ENCODE measurements at regions not wholly inside any gene's neighbourhood (a gene's known extent, or its start where the extent isn't known, plus 50 kb on each side); places are given as distances from the start of the nearest gene placed in this dataset.

GRCh38 chr22:47547881-47548650 is 785.6 kb downstream of the TBC1D22A start:
- ChIA-PET POLR2A (ENCODE audit: unreplicated experiment) (no interaction called here), CTCF (no interaction called here)
- no peak for DNase-seq
- Histone ChIP-seq H4K8ac (ENCODE audit: low read depth in 2 of 2, low read length in 2 of 2) (no peak overlapping the region), H3K27me3 (ENCODE audit: control insufficient read depth, insufficient read depth, low read length) (no peaks in the 10 kb centered on the region), H3K36me3 (ENCODE audit: control insufficient read depth, insufficient read depth, low read length) (no peaks in the 10 kb centered on the region), H2BK120ac (ENCODE audit: low read depth, low read length) (no peak overlapping the region), H2AFZ (replicated peaks; ENCODE audit: low read length, poor library complexity) (no peak overlapping the region), H4K5ac (ENCODE audit: low read depth, low read length) (no peak overlapping the region), H4K20me1 (ENCODE audit: insufficient read depth, low read length) (no peaks in the 10 kb centered on the region), H2BK5ac (ENCODE audit: low read depth, low read length, poor library complexity, severe bottlenecking) (no peak overlapping the region), H3K9ac (ENCODE audit: low read depth, low read length) (no peak overlapping the region), H2AK9ac (replicated peaks; ENCODE audit: low read depth, low read length, poor library complexity) (no peak overlapping the region), H3K27ac (ENCODE audit: insufficient read depth, low read length) (no peak overlapping the region), H4K91ac (ENCODE audit: insufficient read depth, low read depth, low read length) (no peak overlapping the region), H3K9me3 (ENCODE audit: control insufficient read depth, insufficient read depth, low read length) (peaks cover 46% of the 10 kb centered on the region), H2AK5ac (ENCODE audit: low read depth, low read length) (no peak overlapping the region), H3K14ac (replicated peaks; ENCODE audit: low read depth, low read length) (no peak overlapping the region), H3K4me2 (ENCODE audit: low read depth, low read length) (no peak overlapping the region), H3K18ac (ENCODE audit: low read depth, low read length) (no peak overlapping the region), H3K23ac (ENCODE audit: low read depth, low read length) (no peak overlapping the region), H3K9me1 (ENCODE audit: insufficient read depth, low read length) (no peaks in the 10 kb centered on the region), H3K79me1 (ENCODE audit: low read depth in 1 of 2, low read length in 2 of 2) (no peaks in the 10 kb centered on the region), H3K56ac (ENCODE audit: extremely low read depth, insufficient read depth, low read length) (no peak overlapping the region), H3K4ac (ENCODE audit: low read depth, low read length) (no peak overlapping the region), H3K4me3 (ENCODE audit: insufficient read depth, low read depth, low read length) (no peak overlapping the region), H3K4me1 (ENCODE audit: control insufficient read depth, insufficient read depth, low read length) (no peaks in the 10 kb centered on the region), H2BK20ac (ENCODE audit: low read depth, low read length) (no peak overlapping the region), H2BK15ac (ENCODE audit: low read depth, low read length) (no peak overlapping the region)
- 72% methylated on average over 9 of the region's 20 CpGs; no CpG with 5 or more reads in 1 of the 2 experiments for WGBS, 2 experiments (ENCODE audit: extremely low coverage in 2 of 2, insufficient read length in 1 of 2)
- no peak for ATAC-seq (ENCODE audit: low read depth)
- intact Hi-C loops (cut with micrococcal nuclease) (no loop called here), dilution Hi-C loops (cut with HindIII; ENCODE audit: low sequenced_read_pairs, unreplicated experiment) (no loop called here), in situ Hi-C loops (cut with MboI; ENCODE audit: low sequenced_read_pairs) (no loop called here)
- TF ChIP-seq, protein P1, sequence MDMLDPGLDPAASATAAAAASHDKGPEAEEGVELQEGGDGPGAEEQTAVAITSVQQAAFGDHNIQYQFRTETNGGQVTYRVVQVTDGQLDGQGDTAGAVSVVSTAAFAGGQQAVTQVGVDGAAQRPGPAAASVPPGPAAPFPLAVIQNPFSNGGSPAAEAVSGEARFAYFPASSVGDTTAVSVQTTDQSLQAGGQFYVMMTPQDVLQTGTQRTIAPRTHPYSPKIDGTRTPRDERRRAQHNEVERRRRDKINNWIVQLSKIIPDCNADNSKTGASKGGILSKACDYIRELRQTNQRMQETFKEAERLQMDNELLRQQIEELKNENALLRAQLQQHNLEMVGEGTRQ (IDR thresholded peaks at IDR 0.05; ENCODE audit: low read depth, low read length), result no peak
- BruUV-seq (replicated peaks), result no TSS peak

All from IMR-90 (cell line).